ENCODE measurements at regions not wholly inside any gene's neighbourhood (a gene's known extent, or its start where the extent isn't known, plus 50 kb on each side); places are given as distances from the start of the nearest gene placed in this dataset.

GRCh38 chr11:25992294-25992693 lies 339.6 kb upstream of the ANO3 start:
- no peaks in the 10 kb centered on the region for H4K20me1 ChIP-seq (ENCODE audit: control insufficient read depth, extremely low read depth, insufficient read depth, low read length)
- H2AFZ ChIP-seq (ENCODE audit: control insufficient read depth, low read length), result no peak overlapping the region
- no peak for DNase-seq (ENCODE audit: low read depth, low spot score)
- no peak overlapping the region for H3K9ac ChIP-seq (ENCODE audit: control insufficient read depth, extremely low read depth, insufficient read depth, low read length)
- no peaks in the 10 kb centered on the region for H3K9me1 ChIP-seq (ENCODE audit: control insufficient read depth, extremely low read depth, insufficient read depth, low read length)
- no peaks in the 10 kb centered on the region for H3K4me1 ChIP-seq (ENCODE audit: control insufficient read depth, extremely low read depth, insufficient read depth, low read length)
- H3K27me3 ChIP-seq (ENCODE audit: control insufficient read depth, extremely low read depth, insufficient read depth, low read length), result no peaks in the 10 kb centered on the region
- no peak overlapping the region for H3K27ac ChIP-seq (ENCODE audit: control insufficient read depth, insufficient read depth, low read length)
- H3K36me3 ChIP-seq (ENCODE audit: control insufficient read depth in 2 of 2, extremely low read depth in 1 of 2, insufficient read depth in 2 of 2, low read length in 2 of 2), result no peaks in the 10 kb centered on the region
- H3K79me2 ChIP-seq (ENCODE audit: control insufficient read depth, insufficient read depth, low read length), result no peaks in the 10 kb centered on the region
- FAIRE-seq, result no peak
- H3K4me3 ChIP-seq (ENCODE audit: control insufficient read depth in 2 of 3, extremely low read depth in 1 of 3, insufficient read depth in 2 of 3, low read depth in 1 of 3, low read length in 3 of 3), result no peak overlapping the region
- TF ChIP-seq EZH2 (IDR thresholded peaks at IDR 0.05; ENCODE audit: low read length) (no peak), CTCF (optimal IDR thresholded peaks at IDR 0.05 in 1 of 3, IDR thresholded peaks at IDR 0.05 in 1 of 3, conservative IDR thresholded peaks at IDR 0.05 in 1 of 3; ENCODE audit: extremely low read depth in 1 of 3, insufficient read depth in 2 of 3, low read length in 3 of 3) (no peak)
- H3K4me2 ChIP-seq (ENCODE audit: control insufficient read depth, extremely low read depth, insufficient read depth, low read depth, low read length), result no peak overlapping the region
- no peaks in the 10 kb centered on the region for H3K9me3 ChIP-seq (ENCODE audit: control insufficient read depth, low read depth, low read length)
- dilution Hi-C loops (cut with MboI; ENCODE audit: extremely low pct_ligation_motif_present, low sequenced_read_pairs), result no loop called here

- no peak overlapping the region for H3K4me2 ChIP-seq (ENCODE audit: control insufficient read depth, extremely low read depth, insufficient read depth, low read depth, low read length)
- H3K9me1 ChIP-seq (ENCODE audit: control insufficient read depth, extremely low read depth, insufficient read depth, low read length), result no peaks in the 10 kb centered on the region
Observed at GRCh38 chr11:25993016-25993415, 338.9 kb upstream of the ANO3 start.

More at GRCh38 chr11:25993016-25993415, 338.9 kb upstream of the ANO3 start:
- no peak for FAIRE-seq
- Histone ChIP-seq H3K9ac (ENCODE audit: control insufficient read depth, extremely low read depth, insufficient read depth, low read length) (no peak overlapping the region), H3K4me1 (ENCODE audit: control insufficient read depth, extremely low read depth, insufficient read depth, low read length) (no peaks in the 10 kb centered on the region), H3K27me3 (ENCODE audit: control insufficient read depth, extremely low read depth, insufficient read depth, low read length) (no peaks in the 10 kb centered on the region), H3K9me3 (ENCODE audit: control insufficient read depth, low read depth, low read length) (no peaks in the 10 kb centered on the region), H3K27ac (ENCODE audit: control insufficient read depth, insufficient read depth, low read length) (no peak overlapping the region), H2AFZ (ENCODE audit: control insufficient read depth, low read length) (no peak overlapping the region), H3K36me3 (ENCODE audit: control insufficient read depth in 2 of 2, extremely low read depth in 1 of 2, insufficient read depth in 2 of 2, low read length in 2 of 2) (no peaks in the 10 kb centered on the region), H3K4me3 (ENCODE audit: control insufficient read depth in 2 of 3, extremely low read depth in 1 of 3, insufficient read depth in 2 of 3, low read depth in 1 of 3, low read length in 3 of 3) (no peak overlapping the region), H3K79me2 (ENCODE audit: control insufficient read depth, insufficient read depth, low read length) (no peaks in the 10 kb centered on the region), H4K20me1 (ENCODE audit: control insufficient read depth, extremely low read depth, insufficient read depth, low read length) (no peaks in the 10 kb centered on the region)
- no peak for DNase-seq (ENCODE audit: low read depth, low spot score)
- dilution Hi-C loops (cut with MboI; ENCODE audit: extremely low pct_ligation_motif_present, low sequenced_read_pairs), result no loop called here
- TF ChIP-seq EZH2 (IDR thresholded peaks at IDR 0.05; ENCODE audit: low read length) (no peak), CTCF (optimal IDR thresholded peaks at IDR 0.05 in 1 of 3, IDR thresholded peaks at IDR 0.05 in 1 of 3, conservative IDR thresholded peaks at IDR 0.05 in 1 of 3; ENCODE audit: extremely low read depth in 1 of 3, insufficient read depth in 2 of 3, low read length in 3 of 3) (no peak)

All from keratinocyte (primary cell).